H9 (cell line): ENCODE measurements at regions not wholly inside any gene's neighbourhood (a gene's known extent, or its start where the extent isn't known, plus 50 kb on each side); places are given as distances from the start of the nearest gene placed in this dataset.
A peak's percentile ranks its signal among the peaks of the same experiment; 100 is the strongest.

Source experiments
- DNase-seq: peaks from one replicate; pipeline ENCODE4 v3.0.0-alpha.2; 2017
- H2AFZ ChIP-seq: one replicate; pipeline ENCODE4 v1.6.1; 2013; ENCODE audit warnings: mild to moderate bottlenecking, low read length, control low read depth, moderate library complexity
- H2AK5ac ChIP-seq: 2 replicates; pipeline ENCODE4 v1.6.1; 2013; ENCODE audit warnings: low read length, control low read depth, mixed read lengths; ENCODE audit not compliant: insufficient read length
- H2BK120ac ChIP-seq: one replicate; pipeline ENCODE4 v1.6.1; 2013; ENCODE audit warnings: low read depth, mild to moderate bottlenecking, low read length, control low read depth, inconsistent platforms; ENCODE audit not compliant: poor library complexity, severe bottlenecking
- H2BK12ac ChIP-seq: 2 replicates; pipeline ENCODE4 v1.6.1; 2013; ENCODE audit warnings: low read length, control low read depth, mixed read lengths, low read depth; ENCODE audit not compliant: insufficient read length
- H2BK15ac ChIP-seq: 2 replicates; pipeline ENCODE4 v1.6.1; 2013; ENCODE audit warnings: low read depth, low read length, control low read depth
- H2BK20ac ChIP-seq: one replicate; pipeline ENCODE4 v1.6.1; 2013; ENCODE audit warnings: low read depth, mild to moderate bottlenecking, low read length, control low read depth, inconsistent platforms; ENCODE audit not compliant: poor library complexity, severe bottlenecking
- H2BK5ac ChIP-seq: 2 replicates; pipeline ENCODE4 v1.6.1; 2013; ENCODE audit warnings: low read length, control low read depth, mixed read lengths; ENCODE audit not compliant: insufficient read length
- H3K14ac ChIP-seq: 2 replicates; pipeline ENCODE4 v1.6.1; 2013; ENCODE audit warnings: low read length, control low read depth; ENCODE audit not compliant: insufficient read depth
- H3K18ac ChIP-seq: 2 replicates; pipeline ENCODE4 v1.6.1; 2013; ENCODE audit warnings: low read depth, mild to moderate bottlenecking, mixed read lengths, low read length, control low read depth; ENCODE audit not compliant: insufficient read length
- H3K23ac ChIP-seq: 2 replicates; pipeline ENCODE4 v1.6.1; 2013; ENCODE audit warnings: low read length, control low read depth, mixed read lengths, low read depth; ENCODE audit not compliant: insufficient read length
- H3K23me2 ChIP-seq: 2 replicates; pipeline ENCODE4 v1.6.1; 2013; ENCODE audit warnings: low read depth, mild to moderate bottlenecking, mixed read lengths, low read length, control low read depth; ENCODE audit not compliant: insufficient read length, poor library complexity, severe bottlenecking
- H3K27ac ChIP-seq: 2 replicates; pipeline ENCODE4 v1.5.1; 2013; ENCODE audit warnings: low read length, control low read depth, mixed read lengths, low read depth; ENCODE audit not compliant: insufficient read length
- H3K27me3 ChIP-seq: 2 replicates; pipeline ENCODE4 v1.6.1; 2013; ENCODE audit warnings: low read length, control low read depth, inconsistent platforms; ENCODE audit not compliant: insufficient read depth
- H3K4ac ChIP-seq: 2 replicates; pipeline ENCODE4 v1.6.1; 2013; ENCODE audit warnings: low read depth, mild to moderate bottlenecking, control low read depth, inconsistent platforms, low read length, moderate library complexity
- H3K4me1 ChIP-seq: 2 replicates; pipeline ENCODE4 v1.6.1; 2013; ENCODE audit warnings: low read length, control low read depth, inconsistent platforms; ENCODE audit not compliant: insufficient read depth
- H3K4me2 ChIP-seq: 2 replicates; pipeline ENCODE4 v1.6.1; 2013; ENCODE audit warnings: low read length, control low read depth, mixed read lengths; ENCODE audit not compliant: insufficient read length, insufficient read depth
- H3K56ac ChIP-seq: 2 replicates; pipeline ENCODE4 v1.6.1; 2013; ENCODE audit warnings: low read depth, mild to moderate bottlenecking, mixed read lengths, low read length, control low read depth; ENCODE audit not compliant: insufficient read length
- H3K79me1 ChIP-seq: 2 replicates; pipeline ENCODE4 v1.6.1; 2013; ENCODE audit warnings: low read depth, mild to moderate bottlenecking, moderate library complexity, low read length, control low read depth, inconsistent platforms; ENCODE audit not compliant: insufficient read depth, poor library complexity, severe bottlenecking
- H3K79me2 ChIP-seq: 2 replicates; pipeline ENCODE4 v1.6.1; 2013; ENCODE audit warnings: low read length, control low read depth, inconsistent platforms; ENCODE audit not compliant: insufficient read depth
- H3K9ac ChIP-seq: 2 replicates; pipeline ENCODE4 v1.6.1; 2013; ENCODE audit warnings: low read length, control low read depth, mixed read lengths; ENCODE audit not compliant: insufficient read length; ENCODE audit errors: extremely low read depth
- H3K9me3 ChIP-seq: one replicate; pipeline ENCODE4 v1.6.1; 2013; ENCODE audit warnings: low read depth, low read length, inconsistent platforms; ENCODE audit not compliant: control insufficient read depth
- H3T11ph ChIP-seq: one replicate; pipeline ENCODE4 v1.6.1; 2013; ENCODE audit warnings: mild to moderate bottlenecking, low read length, control low read depth, inconsistent platforms
- H4K20me1 ChIP-seq: one replicate; pipeline ENCODE4 v1.6.1; 2013; ENCODE audit not compliant: control insufficient read depth, insufficient read length, insufficient read depth
- H4K5ac ChIP-seq: 2 replicates; pipeline ENCODE4 v1.6.1; 2013; ENCODE audit warnings: low read depth, mild to moderate bottlenecking, mixed read lengths, low read length, control low read depth; ENCODE audit not compliant: insufficient read length
- H4K8ac ChIP-seq: replicated peaks from 2 replicates; pipeline ENCODE4 v1.6.1; 2013; ENCODE audit warnings: low read length, control low read depth, mixed read lengths, low read depth; ENCODE audit not compliant: insufficient read length
- H4K91ac ChIP-seq: 2 replicates; pipeline ENCODE4 v1.6.1; 2013; ENCODE audit warnings: low read depth, mild to moderate bottlenecking, moderate library complexity, mixed read lengths, low read length, control low read depth; ENCODE audit not compliant: insufficient read length
- H3K27ac Mint-ChIP-seq, 3 experiments: 2 replicates in 2 of 3; 3 replicates in 1 of 3; pipeline ENCODE4 v1.8.0; 2020 to 2021; ENCODE audit warnings: mixed read lengths in 3 of 3, mild to moderate bottlenecking in 1 of 3, moderate library complexity in 1 of 3
- H3K27me3 Mint-ChIP-seq: 2 replicates; pipeline ENCODE4 v1.8.0; 2021; ENCODE audit warnings: low read depth, mild to moderate bottlenecking, moderate library complexity, mixed read lengths
- H3K36me3 Mint-ChIP-seq, 3 experiments: 2 replicates in 2 of 3; 3 replicates in 1 of 3; pipeline ENCODE4 v1.8.0; 2020 to 2021; ENCODE audit warnings: low read depth in 3 of 3, mixed read lengths in 3 of 3; ENCODE audit not compliant: insufficient read depth in 1 of 3
- H3K4me1 Mint-ChIP-seq, 2 experiments: 2 replicates each; pipeline ENCODE4 v1.8.0; 2020; ENCODE audit warnings: mixed read lengths in 2 of 2
- H3K4me3 Mint-ChIP-seq, 2 experiments: 2 replicates in 1 of 2; 3 replicates in 1 of 2; pipeline ENCODE4 v1.8.0; 2020 to 2021; ENCODE audit warnings: mild to moderate bottlenecking in 2 of 2, mixed read lengths in 2 of 2, moderate library complexity in 1 of 2
- H3K9me3 Mint-ChIP-seq, 2 experiments: 2 replicates in 1 of 2; 3 replicates in 1 of 2; pipeline ENCODE4 v1.8.0; 2020; ENCODE audit warnings: mild to moderate bottlenecking in 2 of 2, mixed read lengths in 2 of 2, moderate library complexity in 1 of 2
- CTCF ChIP-seq: fragments of 200-600 bp; sonication (generic); conservative IDR thresholded peaks from 3 replicates; pipeline ENCODE4 v1.8.0; 2021; ENCODE audit warnings: antibody characterized with exemption, mild to moderate bottlenecking
- WGBS: extraction: QIAGEN DNeasy Blood & Tissue Kit; methylation state at CpG from one replicate; pipeline ENCODE4 v1.1.7; 2013; ENCODE audit warnings: missing lambda C conversion rate, low lambda C conversion rate, mixed read lengths; ENCODE audit not compliant: insufficient read length; ENCODE audit errors: extremely low coverage; 5-methylcytosine and 5-hydroxymethylcytosine counted together

- no peak overlapping the region for H2BK12ac ChIP-seq
- no peak overlapping the region for H3K14ac ChIP-seq
- peak overlapping the region in 1 of 3 experiments; percentile 67; a peak in 2 of 7 replicates for H3K27ac Mint-ChIP-seq
- H3K27ac ChIP-seq, result no peak overlapping the region
- no peak overlapping the region for H3K4me3 Mint-ChIP-seq
- H3K79me2 ChIP-seq, result no peaks in the 10 kb centered on the region
- H3K4me1 ChIP-seq, result no peaks in the 10 kb centered on the region
- H3K9me3 ChIP-seq, result no peaks in the 10 kb centered on the region
- no peak overlapping the region for H2BK120ac ChIP-seq
- H3K18ac ChIP-seq, result no peak overlapping the region
- H4K20me1 ChIP-seq, result no peaks in the 10 kb centered on the region
- WGBS, result no CpG with 5 or more reads among the region's 3 CpGs
- H3K79me1 ChIP-seq, result no peaks in the 10 kb centered on the region
- H2BK5ac ChIP-seq, result no peak overlapping the region
- H4K91ac ChIP-seq, result no peak overlapping the region
- H3K27me3 ChIP-seq, result no peaks in the 10 kb centered on the region
- H3K36me3 Mint-ChIP-seq, result no peaks in the 10 kb centered on the region
- no peak overlapping the region for H3K4me2 ChIP-seq
- no peak overlapping the region for H3K23ac ChIP-seq
- no peak overlapping the region for H2AK5ac ChIP-seq
- H3K27me3 Mint-ChIP-seq, result no peaks in the 10 kb centered on the region
- DNase-seq, result no peak
- H3K9ac ChIP-seq, result no peak overlapping the region
- no peak overlapping the region for H3K56ac ChIP-seq
- H2AFZ ChIP-seq, result no peak overlapping the region
- no peaks in the 10 kb centered on the region for H3K23me2 ChIP-seq
- H2BK15ac ChIP-seq, result no peak overlapping the region
- H3K9me3 Mint-ChIP-seq, result no peaks in the 10 kb centered on the region
- peaks cover 2 to 3% of the 10 kb centered on the region in 2 experiments; a peak in 3 of 4 replicates for H3K4me1 Mint-ChIP-seq
- H2BK20ac ChIP-seq, result no peak overlapping the region
- no peak overlapping the region for H3T11ph ChIP-seq
- H4K8ac ChIP-seq, result no peak overlapping the region
- TF ChIP-seq CTCF, result no peak
- no peak overlapping the region for H3K4ac ChIP-seq
- H4K5ac ChIP-seq, result no peak overlapping the region
Measured at GRCh38 chr3:36166477-36166876, 213.8 kb upstream of the STAC start.
